ENCODE measurements at regions not wholly inside any gene's neighbourhood (a gene's known extent, or its start where the extent isn't known, plus 50 kb on each side); places are given as distances from the start of the nearest gene placed in this dataset.
"Not testable (repeated sequence)": the region's sequence is repeated elsewhere in the genome, so short reads cannot be mapped to it uniquely, and the experiment has no call there.

DNA sequence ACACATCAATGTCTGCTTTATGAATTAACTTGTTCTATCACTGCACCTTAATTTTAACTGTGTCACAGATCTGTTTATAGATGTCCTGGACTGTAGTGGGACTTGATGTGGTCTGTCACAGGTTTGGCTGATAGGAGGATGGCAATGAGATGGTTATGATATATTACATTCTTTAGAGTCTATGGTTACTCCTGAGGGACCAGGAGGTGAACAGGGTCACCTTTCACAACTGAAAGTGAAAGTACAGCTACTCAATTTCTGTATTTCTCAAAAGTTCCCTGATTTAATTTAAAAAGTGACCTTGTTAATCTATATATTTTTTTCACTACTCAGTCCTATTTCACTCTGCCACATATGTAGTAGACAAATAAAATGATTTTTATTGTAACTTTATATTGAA is 1284.1 kb upstream of the GYPC start:
- no peak for DNase-seq

DNA sequence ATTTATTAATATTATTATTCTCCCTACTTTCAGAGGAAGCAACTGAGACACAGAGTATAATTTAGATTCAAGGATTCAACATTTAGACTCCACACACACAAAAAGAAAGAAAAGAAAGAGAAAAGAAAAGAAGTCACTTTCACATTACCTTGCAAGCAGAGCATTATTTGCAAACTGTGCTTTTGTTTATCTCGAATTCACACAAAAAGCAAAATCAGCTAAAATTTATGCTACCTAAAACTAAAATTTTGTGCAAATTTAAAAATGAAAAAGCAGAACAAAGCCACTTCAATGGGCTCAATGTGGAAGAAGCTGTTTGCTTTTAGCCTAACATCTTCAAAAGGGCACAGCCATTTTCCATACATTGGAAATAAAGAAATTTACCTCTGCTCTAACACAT is 1282.7 kb upstream of the GYPC start:
- DNase-seq, result no peak

DNA sequence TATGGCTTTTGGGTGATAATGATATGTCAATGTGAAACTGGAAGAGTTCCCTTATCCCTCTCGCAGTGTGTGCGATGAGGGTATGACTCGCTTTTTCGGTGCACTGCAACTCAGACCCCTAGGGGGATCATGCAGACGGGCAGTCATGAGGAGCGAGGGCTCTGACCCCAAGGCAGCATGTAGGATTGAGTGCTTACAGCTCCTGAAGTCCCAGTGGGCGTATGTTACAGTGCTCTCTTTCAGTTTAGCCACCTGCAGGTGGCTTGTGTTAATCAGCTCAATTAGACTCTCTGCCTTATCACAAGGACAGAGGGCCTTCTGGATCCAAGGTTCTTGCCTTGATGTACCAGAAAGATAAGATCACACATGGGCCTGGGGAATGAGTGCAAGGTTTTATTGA is 1269.9 kb upstream of the GYPC start:
- DNase-seq, result no peak

DNA sequence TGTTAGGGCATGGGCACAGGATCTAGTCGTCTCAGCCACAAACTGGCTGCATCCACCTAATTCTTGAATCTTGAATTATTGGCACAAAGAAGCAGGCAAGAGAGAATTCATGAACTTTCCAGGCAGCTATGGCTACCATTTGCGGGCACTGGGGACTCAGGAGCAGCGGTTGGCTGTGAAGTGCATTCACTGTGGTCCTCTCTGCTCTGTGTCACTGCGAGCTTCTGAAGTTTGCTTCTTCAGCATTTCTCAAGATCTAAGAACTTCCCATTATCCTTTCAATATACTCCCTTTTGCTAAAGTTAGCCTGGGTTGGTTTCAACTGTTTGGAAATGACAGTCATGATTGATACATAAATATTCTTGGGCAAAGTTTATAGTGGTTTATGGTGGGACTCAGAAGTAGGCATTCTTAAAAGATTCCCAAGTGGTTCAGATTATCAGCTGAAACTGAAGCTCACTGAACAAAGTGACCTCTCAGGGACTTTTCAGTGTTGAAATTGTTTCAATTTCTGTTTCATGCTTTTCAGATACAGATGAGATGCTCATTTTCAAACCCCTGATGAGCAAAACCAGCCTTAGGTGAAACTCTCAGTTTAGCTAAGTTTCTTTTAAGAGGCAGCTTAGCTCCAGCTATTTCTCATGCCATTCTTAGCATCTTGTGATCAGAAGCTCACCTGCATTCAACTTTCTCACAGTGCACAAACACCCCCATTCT is 1258.3 kb upstream of the GYPC start:
- no peak for DNase-seq

DNA sequence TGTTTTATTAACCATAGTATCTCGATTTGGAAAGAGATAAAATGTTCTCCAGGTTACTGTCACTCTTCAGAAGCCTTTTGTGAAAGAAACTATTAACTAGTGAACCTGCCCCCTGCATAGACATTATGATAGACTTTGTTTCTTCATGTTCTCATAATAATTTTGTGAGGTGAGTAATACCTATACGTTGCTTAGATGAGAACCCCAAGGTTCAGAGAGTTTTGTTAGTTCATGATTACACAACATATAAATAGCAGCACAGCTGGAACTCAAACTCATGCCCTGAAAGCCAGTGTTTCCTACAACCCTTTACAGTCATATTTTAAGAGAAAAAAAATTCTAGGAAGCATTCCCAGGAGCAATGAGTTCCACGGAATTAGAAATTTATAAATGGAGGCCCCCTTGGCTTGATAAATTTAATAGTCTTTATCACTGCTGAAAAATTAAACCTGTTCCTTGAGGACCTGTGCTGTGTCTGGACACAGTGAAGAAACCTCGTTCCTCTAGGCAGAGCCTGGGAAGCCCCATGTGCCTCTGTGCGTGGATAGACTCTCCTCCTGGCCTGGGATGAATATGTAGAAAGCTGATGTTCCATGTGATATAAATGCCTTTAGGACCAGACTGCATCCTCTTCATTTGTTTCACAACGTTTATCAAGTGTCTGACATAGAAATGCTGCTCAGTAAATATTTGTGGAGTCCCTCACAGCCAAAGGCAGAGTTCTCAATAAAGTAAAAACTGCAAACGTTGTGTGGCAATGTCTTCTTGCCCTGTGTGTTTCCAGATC is 1257.0 kb upstream of the GYPC start:
- DNase-seq, result no peak

DNA sequence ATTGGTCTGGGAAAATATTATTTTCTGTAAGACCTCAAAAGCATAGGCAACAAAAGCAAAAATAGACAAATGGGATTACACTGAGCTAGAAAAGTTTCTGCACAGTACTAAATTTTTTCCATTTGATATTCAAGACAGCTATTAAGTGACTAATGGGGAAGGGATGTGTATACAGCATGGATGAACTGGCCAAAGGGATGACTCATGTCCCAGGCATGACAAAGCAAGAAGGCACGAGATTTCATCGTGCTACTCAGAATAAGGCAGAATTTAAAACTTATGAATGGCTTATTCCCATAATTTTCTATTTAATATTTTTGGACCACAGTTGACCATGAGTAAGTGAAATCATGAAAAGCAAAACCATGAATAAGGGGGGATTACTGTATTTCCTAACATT is 1250.1 kb upstream of the GYPC start:
- DNase-seq, result no peak

DNA sequence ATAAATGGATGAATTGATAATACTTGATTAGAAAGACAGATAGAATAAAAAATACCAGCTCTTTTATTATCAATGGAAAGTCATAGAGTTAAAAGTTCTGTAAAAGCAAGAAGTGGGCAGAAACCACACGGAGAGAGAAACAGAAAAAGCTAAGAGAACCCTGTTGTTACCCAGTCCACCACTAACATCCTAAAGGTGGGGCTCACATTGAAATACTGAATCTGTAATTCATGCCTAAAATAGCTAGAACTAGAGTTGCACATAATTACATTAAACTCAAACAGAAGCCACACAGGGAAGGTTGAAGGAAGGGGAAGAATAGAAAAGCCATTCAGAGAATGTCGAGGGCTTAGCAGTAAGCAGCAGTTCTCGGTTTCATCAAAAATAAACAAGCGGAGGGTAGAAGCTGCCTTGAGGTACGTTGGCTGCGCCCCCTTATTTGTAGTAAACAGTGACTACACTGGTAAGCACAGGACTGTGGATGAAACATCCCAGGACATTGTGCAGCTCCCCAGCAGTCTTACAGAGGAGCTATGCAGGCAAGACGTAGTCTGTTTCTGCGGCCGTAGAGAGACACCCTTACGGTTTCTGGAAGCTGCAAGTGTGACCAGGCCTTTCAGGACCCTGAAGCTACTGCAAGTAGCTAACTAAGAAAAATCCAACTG is 1247.0 kb upstream of the GYPC start:
- no peak for DNase-seq

DNA sequence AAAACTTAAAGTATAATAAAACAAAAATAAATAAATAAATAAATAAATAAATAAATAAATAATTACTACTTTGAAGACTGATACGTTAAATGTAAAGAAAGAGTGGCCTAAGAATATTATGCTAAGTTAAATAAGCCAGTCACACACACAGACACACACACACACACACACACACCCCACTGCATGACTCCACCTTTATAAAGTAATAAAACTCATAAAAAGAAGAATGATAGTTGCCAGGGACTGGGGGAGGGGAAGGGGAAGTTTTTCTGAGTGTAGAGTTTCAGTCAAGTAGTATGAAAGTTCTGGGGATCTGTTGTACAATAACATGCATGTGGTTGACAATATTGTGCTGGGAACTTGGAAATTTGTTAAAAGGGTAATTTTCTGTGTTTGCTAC is 1237.5 kb upstream of the GYPC start:
- DNase-seq, result no peak

DNA sequence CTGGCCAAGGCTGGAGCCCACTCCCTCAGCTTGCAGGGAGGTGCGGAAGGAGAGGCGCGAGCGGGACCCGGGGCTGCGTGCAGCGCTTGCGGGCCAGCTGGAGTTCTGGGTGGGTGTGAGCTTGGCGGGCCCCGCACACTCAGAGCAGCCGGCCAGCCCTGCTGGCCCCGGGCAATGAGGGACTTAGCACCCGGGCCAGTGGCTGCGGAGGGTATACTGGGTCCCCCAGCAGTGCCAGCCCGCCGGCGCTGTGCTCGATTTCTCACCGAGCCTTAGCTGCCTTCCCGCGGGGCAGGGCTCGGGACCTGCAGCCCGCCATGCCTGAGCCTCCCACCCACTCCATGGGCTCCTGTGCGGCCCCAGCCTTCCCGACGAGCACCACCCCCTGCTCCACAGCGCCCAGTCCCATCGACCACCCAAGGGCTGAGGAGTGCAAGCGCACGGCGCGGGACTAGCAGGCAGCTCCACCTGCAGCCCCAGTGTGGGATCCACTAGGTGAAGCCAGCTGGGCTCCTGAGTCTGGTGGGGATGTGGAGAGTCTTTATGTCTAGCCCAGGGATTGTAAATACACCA is 1233.7 kb upstream of the GYPC start:
- not testable (repeated sequence) for DNase-seq

DNA sequence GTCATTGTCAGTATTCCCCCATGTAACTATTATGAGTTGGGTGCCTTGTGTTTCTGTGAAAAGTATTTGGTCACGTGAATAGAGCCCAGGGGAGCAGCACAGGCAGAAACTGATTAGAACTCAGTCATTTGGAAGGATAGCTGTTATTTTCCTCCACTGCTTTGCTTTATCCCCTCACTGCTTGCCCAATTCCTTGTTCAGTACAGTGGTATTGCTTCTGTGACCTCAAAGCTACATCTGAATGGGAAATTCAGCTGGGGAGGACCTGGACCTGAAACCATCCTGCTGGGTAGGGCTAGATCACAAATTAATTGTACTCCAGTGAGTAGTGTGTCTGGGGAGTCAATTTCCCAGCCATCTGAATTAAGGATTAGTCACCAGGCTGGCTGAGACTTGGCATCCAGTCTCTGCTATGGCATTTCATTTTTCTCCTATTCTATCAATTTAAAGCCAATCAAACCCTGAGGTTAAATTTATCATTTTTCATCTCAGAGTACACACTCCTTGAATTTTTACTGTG is 1231.6 kb upstream of the GYPC start:
- no peak for DNase-seq

DNA sequence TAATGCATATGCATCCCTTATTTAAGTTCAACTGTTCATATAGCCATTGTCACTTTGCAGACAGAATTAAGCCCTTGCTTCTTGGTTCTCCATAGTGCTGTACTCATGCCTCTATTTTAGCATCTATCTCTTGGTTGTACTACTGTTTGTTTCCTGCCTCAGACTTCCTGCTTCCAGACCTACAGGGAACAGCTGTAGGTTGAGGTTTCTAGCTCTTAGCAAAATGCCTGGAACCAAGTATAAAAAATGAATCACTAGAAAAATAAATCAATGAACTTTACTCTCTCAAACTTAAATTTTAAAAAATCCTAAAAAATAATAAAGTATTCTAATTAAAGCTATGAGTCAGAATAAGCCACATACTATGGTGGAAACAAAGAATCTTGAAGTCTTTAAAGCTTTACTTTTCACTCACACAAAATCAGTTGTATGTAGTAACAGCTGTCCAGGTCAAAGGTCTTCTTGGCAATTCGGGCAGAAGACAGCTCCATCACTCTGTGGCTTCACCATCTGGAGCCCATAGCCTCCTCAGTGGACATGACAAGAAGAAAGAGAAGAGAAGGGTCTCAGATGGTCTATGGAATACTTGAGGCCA is 1228.1 kb upstream of the GYPC start:
- DNase-seq, result no peak

DNA sequence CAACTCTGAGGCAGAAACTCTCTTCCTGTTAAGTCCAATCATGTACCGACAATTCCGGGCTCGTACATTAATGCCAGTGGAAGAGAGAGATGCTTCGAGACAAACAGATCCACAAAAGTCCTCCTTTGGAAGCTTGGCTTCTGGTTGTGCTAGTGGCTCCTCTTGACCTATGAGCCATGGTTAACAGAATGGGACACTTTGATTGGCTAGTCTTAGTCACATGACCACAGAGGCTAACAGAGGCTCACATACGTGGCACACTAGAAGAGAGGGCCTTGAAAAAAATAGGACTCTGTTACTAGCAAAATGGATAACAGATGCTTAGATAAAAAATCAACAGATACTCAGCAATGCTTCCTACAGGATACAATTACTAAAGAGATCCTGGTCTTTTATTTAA is 1211.9 kb upstream of the GYPC start:
- no peak for DNase-seq

DNA sequence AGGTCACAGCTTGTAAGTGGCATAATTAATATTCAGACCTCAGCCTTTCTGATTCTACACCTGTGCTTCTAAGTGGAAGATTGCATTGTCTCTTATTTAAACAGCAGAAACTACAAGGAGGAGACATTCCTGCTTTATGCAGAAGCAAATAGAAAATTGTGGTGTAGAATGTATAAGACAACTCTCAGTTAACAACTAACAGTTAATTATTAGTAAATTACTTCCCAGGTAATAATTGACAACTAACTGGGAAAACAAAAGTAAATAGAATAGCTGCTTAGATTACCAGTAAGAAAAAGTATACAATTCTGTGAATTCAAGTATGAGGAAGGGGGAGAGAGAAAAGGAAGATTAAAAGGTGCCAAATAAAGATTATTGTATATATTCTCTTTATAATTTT is 1210.5 kb upstream of the GYPC start:
- DNase-seq, result no peak

DNA sequence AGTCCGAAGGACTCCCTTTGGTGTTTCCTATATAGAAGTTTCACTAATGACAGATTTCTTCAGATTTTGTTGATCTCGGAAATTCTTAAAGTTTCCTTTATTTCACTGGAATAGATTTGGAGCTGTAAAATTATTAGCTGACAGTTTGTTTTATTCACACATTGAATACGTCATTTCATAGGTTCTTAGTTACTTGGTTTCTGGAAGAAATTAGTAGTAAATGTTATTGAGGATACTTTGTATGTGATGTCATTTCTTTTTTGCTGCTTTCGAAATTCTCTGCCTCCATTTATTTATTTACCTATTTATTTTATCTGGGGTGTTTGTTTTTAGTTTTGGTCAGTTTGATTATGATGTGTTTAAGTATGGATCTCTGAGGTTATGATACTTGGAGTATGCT is 1205.9 kb upstream of the GYPC start:
- no peak for DNase-seq

DNA sequence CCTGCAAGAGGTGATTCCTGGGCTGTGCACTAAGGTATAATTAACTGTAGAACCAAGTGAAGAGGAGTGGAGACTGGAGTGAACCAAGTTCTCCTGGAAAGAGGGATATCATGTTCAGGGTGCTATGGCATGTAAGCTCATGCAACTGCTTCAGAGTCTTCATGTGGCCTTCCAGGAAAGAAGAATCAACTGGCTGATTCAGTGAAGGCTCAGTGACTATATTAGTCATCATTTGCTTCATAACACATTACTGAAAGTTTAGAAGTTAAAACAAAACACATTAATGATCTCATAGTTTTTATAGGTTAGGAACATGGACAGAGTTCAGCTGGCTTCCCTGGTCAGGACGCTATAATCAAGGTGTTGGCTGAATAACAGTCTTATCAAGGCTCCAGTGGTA is 1200.8 kb upstream of the GYPC start:
- no peak for DNase-seq

DNA sequence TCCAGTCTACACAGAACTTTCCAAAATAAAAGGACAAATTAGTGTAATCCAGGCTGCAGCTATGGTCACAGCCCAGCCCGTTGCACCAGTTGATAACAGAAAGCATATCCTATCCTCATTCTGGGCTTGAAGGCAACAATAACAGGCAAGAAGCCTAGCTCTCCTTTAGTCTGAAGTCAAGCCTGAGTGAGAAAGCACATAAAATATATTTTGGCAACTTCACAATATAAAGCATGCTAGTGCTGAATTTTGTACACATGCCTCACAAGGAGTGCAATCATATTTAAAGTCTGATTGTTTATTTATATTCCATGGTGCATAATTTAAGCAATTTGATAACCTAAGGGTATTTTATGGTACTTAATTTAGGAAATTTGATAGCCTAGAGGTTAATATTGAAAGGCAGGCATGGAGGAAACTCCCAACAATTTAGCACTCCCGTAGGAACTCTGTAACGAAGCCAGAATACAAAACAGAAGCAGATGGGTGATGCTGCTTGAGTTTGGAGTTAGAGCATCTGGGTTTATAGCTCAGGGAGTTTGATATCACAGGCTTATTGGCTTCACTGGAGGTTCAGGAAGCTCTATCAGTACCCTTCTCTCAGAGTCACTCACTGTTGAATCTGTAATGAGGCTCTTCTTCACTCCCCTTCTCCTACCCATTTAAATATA is 1199.1 kb upstream of the GYPC start:
- no peak for DNase-seq

DNA sequence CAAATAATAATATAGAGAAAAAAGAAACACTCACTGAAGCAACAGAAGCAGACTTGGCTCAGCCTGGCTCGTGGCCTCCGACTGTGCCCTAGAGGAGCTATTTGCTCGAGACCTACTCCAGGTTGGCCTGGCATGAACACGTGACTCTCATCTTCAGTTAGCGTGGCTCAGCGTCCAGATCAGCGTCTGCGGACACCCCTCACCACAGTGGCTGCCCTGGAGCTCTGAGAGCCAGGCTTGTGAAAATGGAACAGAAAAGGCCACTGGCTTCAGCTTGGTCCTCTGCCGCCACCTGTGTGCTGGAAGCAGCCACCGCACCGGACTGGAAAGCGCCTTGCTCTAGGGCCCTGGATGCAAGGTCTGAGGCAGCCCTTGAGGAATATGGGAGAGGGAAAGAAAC is 1184.0 kb upstream of the GYPC start:
- no peak for DNase-seq

DNA sequence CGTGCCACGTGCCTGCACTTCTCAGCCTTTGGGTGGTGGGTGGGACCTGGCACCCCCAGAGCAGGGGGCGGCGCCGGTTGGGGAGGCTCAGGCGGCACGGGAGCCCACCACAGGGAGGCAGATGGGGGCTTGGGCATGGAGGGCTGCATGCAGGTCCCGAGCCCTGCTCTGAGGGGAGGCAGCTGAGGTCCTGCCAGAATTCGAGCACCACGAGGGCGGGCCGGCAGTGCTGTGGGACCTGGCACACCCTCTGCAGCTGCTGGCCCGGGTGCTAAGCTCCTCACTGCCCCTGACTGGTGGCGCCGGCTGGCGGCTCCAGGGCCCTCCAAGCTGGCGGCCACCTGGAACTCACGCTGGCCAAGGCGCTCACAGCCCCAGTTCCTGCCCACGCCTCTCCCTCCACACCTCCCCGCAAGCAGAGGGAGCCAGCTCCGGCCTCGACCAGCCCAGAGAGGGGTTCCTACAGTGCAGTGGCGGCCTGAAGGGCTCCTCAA is 1176.8 kb upstream of the GYPC start:
- no peak for DNase-seq

DNA sequence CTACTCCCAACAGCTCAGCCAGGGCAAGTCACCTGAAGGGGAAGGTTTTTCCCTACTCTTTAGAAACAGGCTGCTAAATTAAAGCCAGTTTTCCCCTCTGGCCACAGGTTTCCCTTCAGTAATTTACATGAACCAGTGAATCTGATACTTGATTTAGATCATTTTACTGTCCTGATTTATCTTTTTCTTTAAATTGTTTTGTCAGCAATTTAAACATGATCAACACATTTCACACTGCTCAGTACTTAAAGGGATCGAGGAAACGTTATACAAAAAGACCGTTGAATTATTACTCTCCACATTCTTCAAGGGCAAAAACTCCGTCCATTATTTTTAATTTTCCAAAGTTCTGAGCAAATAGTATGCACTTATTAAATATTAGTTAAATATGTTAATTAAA is 1165.7 kb upstream of the GYPC start:
- no peak for DNase-seq

DNA sequence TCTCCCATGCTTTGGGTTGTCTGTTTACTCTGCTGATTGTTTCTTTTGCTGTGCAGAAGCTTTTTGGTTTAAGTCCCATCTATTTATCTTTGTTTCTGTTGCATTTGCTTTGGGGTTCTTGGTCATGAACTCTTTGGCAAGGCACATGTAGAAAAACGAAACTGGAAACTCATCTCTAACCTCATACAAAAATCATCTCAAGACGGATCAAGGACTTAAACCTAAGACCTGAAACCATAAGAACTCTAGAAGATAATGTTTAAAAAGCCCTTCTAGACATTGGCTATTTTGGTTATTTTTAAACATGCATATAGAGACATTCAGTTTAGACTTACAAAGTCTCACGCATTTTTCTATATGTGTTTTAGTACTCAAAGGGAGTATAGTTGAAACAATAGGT is 1164.3 kb upstream of the GYPC start:
- no peak for DNase-seq

DNA sequence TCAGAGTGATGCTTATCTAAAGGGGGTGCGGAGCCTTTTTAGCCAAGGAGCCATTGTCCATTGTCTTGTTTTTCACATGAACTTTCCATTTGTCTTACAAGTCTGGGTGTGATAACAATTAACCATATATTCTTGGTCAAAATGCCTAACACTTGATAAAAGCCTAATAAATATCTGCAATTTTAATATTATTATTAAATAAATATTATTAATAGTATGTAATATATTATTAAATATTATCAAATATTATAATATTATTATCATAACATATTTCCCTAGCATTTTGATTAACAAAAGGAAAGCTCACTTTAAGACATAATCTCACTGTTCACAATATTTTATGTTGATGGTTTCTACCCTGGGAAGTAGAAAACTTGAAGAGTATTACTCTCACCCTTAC is 1143.6 kb upstream of the GYPC start:
- DNase-seq, result no peak

DNA sequence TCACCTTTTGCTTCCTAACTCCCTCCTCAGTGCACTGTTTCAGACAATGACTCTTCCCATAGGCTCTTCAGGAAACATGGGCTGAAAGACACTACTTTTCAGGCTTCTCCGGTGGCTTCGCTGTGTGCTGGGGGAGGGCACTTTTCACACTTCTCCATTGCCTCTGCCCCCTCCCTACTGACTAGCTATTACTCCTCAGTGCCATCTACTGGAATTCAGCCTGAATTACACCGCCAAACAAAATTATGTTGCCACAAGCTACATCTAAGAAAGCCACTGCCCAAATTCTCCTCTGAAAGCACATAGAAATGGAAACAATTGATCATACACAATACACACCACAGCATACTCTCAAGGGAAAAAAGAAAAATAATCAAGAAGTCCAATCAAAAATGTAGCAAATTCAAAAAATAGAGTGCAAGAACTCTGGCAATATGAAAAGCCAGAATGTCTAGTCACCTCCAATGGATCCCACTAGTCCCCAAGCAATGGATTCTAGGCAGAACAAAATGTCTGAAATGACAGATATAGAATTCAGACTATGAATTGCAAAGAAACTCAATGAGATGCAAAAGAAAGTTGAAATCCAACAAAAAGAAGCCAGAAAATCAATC is 1139.4 kb upstream of the GYPC start:
- DNase-seq, result no peak
